Endothelial cell of umbilical vein (primary cell): ENCODE measurements at regions not wholly inside any gene's neighbourhood (a gene's known extent, or its start where the extent isn't known, plus 50 kb on each side); places are given as distances from the start of the nearest gene placed in this dataset.

ENCODE experiments used
- BruUV-seq: library from RNA; stranded (reverse); fragments of 400-500 nt; replicated peaks from 2 replicates; lab custom pipeline; 2021; lab: Mats Ljungman, UMichigan
- CTCF ChIA-PET: fragments of 300-600, 350-600 bp; sonication (Branson Sonifier 250); formaldehyde crosslinking; loops from one replicate; lab custom pipeline; 2021; ENCODE audit warnings: antibody characterized with exemption, inconsistent platforms; lab: Charles Lee
- POLR2A ChIA-PET: fragments of 300-600, 350-600 bp; sonication (Branson Sonifier 250); formaldehyde crosslinking; loops from one replicate; lab custom pipeline; 2021; ENCODE audit warnings: antibody characterized with exemption, inconsistent platforms; lab: Charles Lee
- DNase-seq: peaks from one replicate; pipeline ENCODE4 v3.0.0-alpha.2; 2011; ENCODE audit warnings: low read depth, low spot score
- FAIRE-seq: peaks from 2 replicates; lab custom pipeline; 2011; peaks lifted over from hg19 to GRCh38; lab: Jason Lieb, UNC
- H2AFZ ChIP-seq: 2 replicates; pipeline ENCODE4 v1.6.0; 2012; ENCODE audit warnings: low read depth, low read length, control low read depth, inconsistent platforms
- H3K27ac ChIP-seq: 2 replicates; pipeline ENCODE4 v1.5.1; 2011; ENCODE audit warnings: low read depth, mild to moderate bottlenecking, control low read depth, low read length, moderate library complexity; ENCODE audit not compliant: insufficient read depth
- H3K27me3 ChIP-seq, 2 experiments: 2 replicates each; pipeline versions ENCODE4 v1.6.0 to v1.6.1; 2011; ENCODE audit warnings: low read length in 2 of 2, mixed read lengths in 1 of 2; ENCODE audit not compliant: control insufficient read depth in 2 of 2, insufficient read depth in 2 of 2
- H3K36me3 ChIP-seq, 2 experiments: 2 replicates in 1 of 2; 3 replicates in 1 of 2; pipeline ENCODE4 v1.5.1; 2011; ENCODE audit warnings: low read length in 2 of 2, mild to moderate bottlenecking in 1 of 2, moderate library complexity in 1 of 2; ENCODE audit not compliant: control insufficient read depth in 2 of 2, insufficient read depth in 2 of 2; ENCODE audit errors: extremely low read depth in 1 of 2
- H3K4me1 ChIP-seq: 3 replicates; pipeline ENCODE4 v1.5.1; 2011; ENCODE audit warnings: mild to moderate bottlenecking, low read length; ENCODE audit not compliant: control insufficient read depth, insufficient read depth; ENCODE audit errors: extremely low read depth
- H3K4me2 ChIP-seq: 2 replicates; pipeline ENCODE4 v1.6.1; 2011; ENCODE audit warnings: low read length, control low read depth, mixed read lengths; ENCODE audit not compliant: insufficient read depth
- H3K4me3 ChIP-seq, 3 experiments: fragments of 200-600 bp in 1 of 3; sonication (generic), shearing (Covaris generic) in 1 of 3; replicated peaks in 1 of 3; 2 replicates each; pipeline ENCODE4 v1.5.1; 2011 to 2016; ENCODE audit warnings: control low read depth in 3 of 3, low read length in 3 of 3, mild to moderate bottlenecking in 2 of 3, inconsistent platforms in 1 of 3, low read depth in 1 of 3, moderate library complexity in 1 of 3; ENCODE audit not compliant: insufficient read depth in 1 of 3
- H3K79me2 ChIP-seq: 2 replicates; pipeline ENCODE4 v1.6.0; 2012; ENCODE audit warnings: low read length, inconsistent platforms; ENCODE audit not compliant: control insufficient read depth, insufficient read depth
- H3K9ac ChIP-seq: replicated peaks from 2 replicates; pipeline ENCODE3; 2011; ENCODE audit warnings: low read length, control low read depth; ENCODE audit not compliant: insufficient read depth; ENCODE audit errors: extremely low read depth
- H3K9me1 ChIP-seq: replicated peaks from 3 replicates; pipeline ENCODE4 v1.6.0; 2011; ENCODE audit warnings: mild to moderate bottlenecking, low read length; ENCODE audit not compliant: control insufficient read depth, insufficient read depth; ENCODE audit errors: extremely low read depth
- H3K9me3 ChIP-seq: replicated peaks from 2 replicates; pipeline ENCODE4 v1.5.1; 2012; ENCODE audit warnings: low read length, inconsistent platforms; ENCODE audit not compliant: control insufficient read depth, insufficient read depth
- H4K20me1 ChIP-seq: replicated peaks from 2 replicates; pipeline ENCODE3; 2011; ENCODE audit warnings: mild to moderate bottlenecking, low read length; ENCODE audit not compliant: control insufficient read depth, insufficient read depth; ENCODE audit errors: extremely low read depth
- EZH2 ChIP-seq: IDR thresholded peaks from 2 replicates; pipeline ENCODE4 v1.6.1; 2012; ENCODE audit warnings: borderline replicate concordance, low read depth, mild to moderate bottlenecking, moderate library complexity, low read length, inconsistent platforms; ENCODE audit not compliant: severe bottlenecking
- FOS ChIP-seq: IDR thresholded peaks from 2 replicates; pipeline ENCODE4 v1.6.1; 2011; ENCODE audit warnings: mild to moderate bottlenecking, low read length, moderate library complexity, borderline replicate concordance; ENCODE audit not compliant: insufficient read depth
- GATA2 ChIP-seq: IDR thresholded peaks from 2 replicates; pipeline ENCODE4 v1.7.0; 2011; ENCODE audit warnings: low read depth, mild to moderate bottlenecking, moderate library complexity, mixed read lengths, low read length; ENCODE audit not compliant: insufficient read length, insufficient read depth
- JUN ChIP-seq: IDR thresholded peaks from 2 replicates; pipeline ENCODE4 v1.6.1; 2011; ENCODE audit warnings: borderline replicate concordance, low read depth; ENCODE audit not compliant: insufficient read length, insufficient read depth
- MAX ChIP-seq: IDR thresholded peaks from 2 replicates; pipeline ENCODE4 v1.6.1; 2011; ENCODE audit not compliant: insufficient read depth, insufficient read length
- MYC ChIP-seq: IDR thresholded peaks from one replicate; pipeline ENCODE4 v1.6.1; 2011; ENCODE audit warnings: mild to moderate bottlenecking, low read depth, low read length
- POLR2A ChIP-seq: IDR thresholded peaks from 2 replicates; pipeline ENCODE4 v1.6.1; 2012; ENCODE audit warnings: low read depth, mild to moderate bottlenecking, control low read depth, low read length
- POLR2AphosphoS5 ChIP-seq: IDR thresholded peaks from 2 replicates; pipeline ENCODE4 v1.6.1; 2012; ENCODE audit warnings: low read depth, mild to moderate bottlenecking, control low read depth, low read length, moderate library complexity; ENCODE audit not compliant: insufficient read depth
- dilution Hi-C: fragments of 300-500 bp; cut with MboI; formaldehyde crosslinking; loops from one replicate; pipeline ENCODE4 v1.15.0; 2019; ENCODE audit warnings: low sequenced_read_pairs; ENCODE audit not compliant: extremely low pct_ligation_motif_present
- intact Hi-C: fragments of 100-400 bp; cut with micrococcal nuclease; formaldehyde crosslinking; loops from one replicate; pipeline ENCODE4 v1.10.0; 2022
- TF ChIP-seq, protein P1 (sequence below), 2 donors: IDR thresholded peaks; 1 replicate in 1 of 2; 2 replicates in 1 of 2; pipeline ENCODE4 v1.5.1; 2011; ENCODE audit warnings: low read length in 2 of 2, mild to moderate bottlenecking in 2 of 2, moderate library complexity in 2 of 2, control low read depth in 1 of 2, inconsistent platforms in 1 of 2, low read depth in 1 of 2; ENCODE audit not compliant: insufficient read depth in 1 of 2; ENCODE audit errors: extremely low read depth in 1 of 2

- BruUV-seq: no TSS peak
- intact Hi-C loops: no loop called here
- H3K4me3 ChIP-seq: no peak overlapping the region
- no peak overlapping the region for H3K9ac ChIP-seq
- dilution Hi-C loops: no loop called here
- FAIRE-seq: no peak
- DNase-seq: no peak
- H3K27me3 ChIP-seq: no peaks in the 10 kb centered on the region
- H3K4me1 ChIP-seq: no peaks in the 10 kb centered on the region
- H3K79me2 ChIP-seq: no peaks in the 10 kb centered on the region
- TF ChIP-seq EZH2 (no peak), POLR2A (no peak), POLR2AphosphoS5 (no peak), MYC (no peak), JUN (no peak), GATA2 (no peak), FOS (no peak), MAX (no peak)
- TF ChIP-seq, protein P1, sequence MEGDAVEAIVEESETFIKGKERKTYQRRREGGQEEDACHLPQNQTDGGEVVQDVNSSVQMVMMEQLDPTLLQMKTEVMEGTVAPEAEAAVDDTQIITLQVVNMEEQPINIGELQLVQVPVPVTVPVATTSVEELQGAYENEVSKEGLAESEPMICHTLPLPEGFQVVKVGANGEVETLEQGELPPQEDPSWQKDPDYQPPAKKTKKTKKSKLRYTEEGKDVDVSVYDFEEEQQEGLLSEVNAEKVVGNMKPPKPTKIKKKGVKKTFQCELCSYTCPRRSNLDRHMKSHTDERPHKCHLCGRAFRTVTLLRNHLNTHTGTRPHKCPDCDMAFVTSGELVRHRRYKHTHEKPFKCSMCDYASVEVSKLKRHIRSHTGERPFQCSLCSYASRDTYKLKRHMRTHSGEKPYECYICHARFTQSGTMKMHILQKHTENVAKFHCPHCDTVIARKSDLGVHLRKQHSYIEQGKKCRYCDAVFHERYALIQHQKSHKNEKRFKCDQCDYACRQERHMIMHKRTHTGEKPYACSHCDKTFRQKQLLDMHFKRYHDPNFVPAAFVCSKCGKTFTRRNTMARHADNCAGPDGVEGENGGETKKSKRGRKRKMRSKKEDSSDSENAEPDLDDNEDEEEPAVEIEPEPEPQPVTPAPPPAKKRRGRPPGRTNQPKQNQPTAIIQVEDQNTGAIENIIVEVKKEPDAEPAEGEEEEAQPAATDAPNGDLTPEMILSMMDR (IDR thresholded peaks at IDR 0.05; ENCODE audit: extremely low read depth in 1 of 2, insufficient read depth in 1 of 2, low read depth in 1 of 2, low read length in 2 of 2): no peak
- no peaks in the 10 kb centered on the region for H4K20me1 ChIP-seq
- H3K9me3 ChIP-seq: no peaks in the 10 kb centered on the region
- no peak overlapping the region for H2AFZ ChIP-seq
- H3K36me3 ChIP-seq: no peaks in the 10 kb centered on the region
- ChIA-PET POLR2A (no interaction called here), CTCF (no interaction called here)
- no peak overlapping the region for H3K4me2 ChIP-seq
- H3K9me1 ChIP-seq: no peaks in the 10 kb centered on the region
- H3K27ac ChIP-seq: no peak overlapping the region
Measured at GRCh38 chr6:91088976-91089375, 502.1 kb upstream of the MAP3K7 start.
